Uterus (tissue), 2 donors: ENCODE measurements at regions not wholly inside any gene's neighbourhood (a gene's known extent, or its start where the extent isn't known, plus 50 kb on each side); places are given as distances from the start of the nearest gene placed in this dataset.

Experiments used
- POLR2A ChIP-seq, 2 donors: fragments of 450-650 bp; IDR thresholded peaks; one replicate each; pipeline ENCODE4 v1.6.1; 2016; ENCODE audit warnings: antibody characterized with exemption in 2 of 2, mild to moderate bottlenecking in 1 of 2, moderate library complexity in 1 of 2
- TF ChIP-seq, protein P1 (sequence below), 4 experiments: fragments of 200-600 bp in 2 of 4; fragments of 450-650 bp in 2 of 4; sonication (generic) in 2 of 4; IDR thresholded peaks; one replicate each; pipeline ENCODE4 v1.5.1; 2016 to 2019; ENCODE audit warnings: antibody characterized with exemption in 4 of 4, mild to moderate bottlenecking in 2 of 4, moderate library complexity in 1 of 4

DNA sequence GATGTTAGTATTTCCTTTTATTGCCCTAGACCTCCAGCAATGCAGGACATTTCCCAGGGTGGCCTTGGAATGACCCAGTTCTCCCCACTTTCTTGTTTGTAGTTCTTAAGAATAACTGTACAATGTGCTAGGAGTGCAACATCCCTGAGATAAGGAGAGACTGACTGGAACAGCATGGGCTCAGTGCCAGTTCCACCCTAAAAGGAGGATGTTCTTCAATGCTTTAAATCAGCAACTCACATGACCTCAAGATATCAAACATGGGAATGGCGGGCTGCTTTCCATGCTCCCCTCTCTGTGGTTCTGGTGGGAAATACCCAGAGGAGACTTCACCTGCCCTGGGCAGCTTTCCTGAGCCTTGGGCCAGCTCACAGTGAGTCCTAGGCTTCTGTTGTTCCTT is 766.9 kb upstream of the FBXO33 start:
- TF ChIP-seq POLR2A (IDR thresholded peaks at IDR 0.05) = no peak
- TF ChIP-seq, protein P1, sequence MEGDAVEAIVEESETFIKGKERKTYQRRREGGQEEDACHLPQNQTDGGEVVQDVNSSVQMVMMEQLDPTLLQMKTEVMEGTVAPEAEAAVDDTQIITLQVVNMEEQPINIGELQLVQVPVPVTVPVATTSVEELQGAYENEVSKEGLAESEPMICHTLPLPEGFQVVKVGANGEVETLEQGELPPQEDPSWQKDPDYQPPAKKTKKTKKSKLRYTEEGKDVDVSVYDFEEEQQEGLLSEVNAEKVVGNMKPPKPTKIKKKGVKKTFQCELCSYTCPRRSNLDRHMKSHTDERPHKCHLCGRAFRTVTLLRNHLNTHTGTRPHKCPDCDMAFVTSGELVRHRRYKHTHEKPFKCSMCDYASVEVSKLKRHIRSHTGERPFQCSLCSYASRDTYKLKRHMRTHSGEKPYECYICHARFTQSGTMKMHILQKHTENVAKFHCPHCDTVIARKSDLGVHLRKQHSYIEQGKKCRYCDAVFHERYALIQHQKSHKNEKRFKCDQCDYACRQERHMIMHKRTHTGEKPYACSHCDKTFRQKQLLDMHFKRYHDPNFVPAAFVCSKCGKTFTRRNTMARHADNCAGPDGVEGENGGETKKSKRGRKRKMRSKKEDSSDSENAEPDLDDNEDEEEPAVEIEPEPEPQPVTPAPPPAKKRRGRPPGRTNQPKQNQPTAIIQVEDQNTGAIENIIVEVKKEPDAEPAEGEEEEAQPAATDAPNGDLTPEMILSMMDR (IDR thresholded peaks at IDR 0.05) = no peak
